ENCODE measurements at regions not wholly inside any gene's neighbourhood (a gene's known extent, or its start where the extent isn't known, plus 50 kb on each side); places are given as distances from the start of the nearest gene placed in this dataset.
"Not testable (repeated sequence)": the region's sequence is repeated elsewhere in the genome, so short reads cannot be mapped to it uniquely, and the experiment has no call there.

GRCh38 chr5:108579236-108579635, 168.5 kb upstream of the FER start:
- no peak for DNase-seq

- DNase-seq, result no peak
These were observed 168.9 kb upstream of the FER start for GRCh38 chr5:108578791-108579190.

DNA sequence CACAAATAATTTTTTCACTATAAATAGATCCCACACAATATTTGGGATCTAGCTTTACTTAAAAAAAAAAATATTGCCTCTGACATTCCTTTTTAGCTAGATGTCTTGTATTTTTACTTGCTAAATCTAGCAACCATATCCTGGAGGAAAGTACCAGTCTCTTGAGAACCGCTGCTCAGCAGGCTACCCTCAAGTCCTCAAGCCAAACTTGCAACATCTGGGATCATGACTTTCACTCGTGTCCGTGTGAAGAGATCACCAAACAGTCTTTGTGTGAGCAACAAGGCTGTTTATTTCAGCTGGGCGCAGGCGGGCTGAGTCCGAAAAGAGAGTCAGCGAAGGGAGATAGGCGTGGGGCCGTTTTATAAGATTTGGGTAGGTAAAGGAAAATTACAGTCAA, 180.3 kb upstream of the FER start:
- DNase-seq, result no peak

DNA sequence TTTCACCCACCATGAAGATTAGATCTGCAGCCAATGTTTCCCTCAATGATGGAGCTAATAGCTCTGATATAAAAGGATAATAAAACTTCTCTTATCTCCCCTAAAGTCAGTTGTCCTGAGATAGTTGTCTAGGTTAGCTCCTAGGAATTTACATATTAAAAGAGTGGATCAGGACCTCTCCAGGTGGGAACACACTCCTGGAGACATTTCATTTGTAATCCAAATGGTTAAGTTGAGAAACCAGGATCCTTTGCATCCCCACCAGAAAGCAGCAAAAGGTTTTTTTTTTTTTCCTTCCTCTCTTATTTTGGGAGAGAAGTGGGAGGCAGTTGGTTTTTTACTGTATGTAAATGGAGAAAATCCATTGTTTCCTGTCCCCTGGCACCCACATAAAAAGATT, 182.5 kb upstream of the FBXL17 start:
- no peak for DNase-seq

DNA sequence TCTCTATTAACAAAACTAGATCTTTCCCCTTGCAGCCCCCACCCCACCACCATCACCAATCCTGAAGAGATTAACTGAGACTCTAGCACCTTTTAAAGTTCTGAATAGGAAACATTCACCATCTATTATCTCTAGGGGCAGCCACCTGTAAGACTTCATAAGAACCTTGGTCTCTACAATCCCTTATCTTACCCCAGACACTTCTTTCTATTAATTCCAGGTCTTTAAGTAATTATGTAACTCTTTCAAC, 180.2 kb upstream of the FBXL17 start:
- DNase-seq, result no peak

DNA sequence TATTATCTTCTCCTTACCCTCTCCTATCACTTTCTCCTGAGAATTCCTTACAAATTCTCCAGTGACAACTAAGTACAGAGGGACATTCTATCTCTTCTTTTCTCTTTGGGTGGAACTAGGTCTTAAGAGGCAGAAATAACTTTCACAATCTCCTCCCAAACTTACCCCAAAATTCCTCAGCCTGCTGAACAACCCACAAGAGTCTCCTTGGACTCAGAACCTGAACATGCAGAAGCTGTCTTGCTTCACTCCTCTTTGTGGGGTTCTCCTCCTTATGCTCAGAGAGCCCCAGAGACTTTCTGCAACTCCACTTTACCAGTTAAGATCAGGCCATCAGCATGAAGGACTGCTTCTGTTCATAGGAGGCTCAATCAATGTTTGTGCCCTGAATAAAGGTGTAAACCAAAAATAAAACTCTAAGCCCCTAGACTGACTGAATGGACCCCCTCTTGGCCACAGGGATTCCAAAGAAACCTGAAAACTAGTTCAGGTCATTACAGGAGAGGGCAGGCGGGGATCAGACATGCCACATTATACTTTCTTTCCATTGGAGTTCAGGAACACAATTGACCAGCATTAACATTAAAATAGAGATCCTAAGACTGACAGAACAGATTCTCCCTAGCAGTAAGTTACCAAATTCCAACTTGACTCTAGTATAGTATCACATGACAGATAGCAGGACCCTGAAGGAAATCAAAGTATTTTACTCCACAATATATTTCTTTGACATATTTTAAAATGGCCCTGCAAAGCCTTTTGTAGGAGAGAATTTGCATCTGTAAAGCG, 179.7 kb upstream of the FBXL17 start:
- DNase-seq, result no peak

- no peak for DNase-seq
These were observed 178.7 kb upstream of the FBXL17 start for GRCh38 chr5:108560581-108560980.

GRCh38 chr5:108560166-108560565, 178.3 kb upstream of the FBXL17 start:
- no peak for DNase-seq

DNA sequence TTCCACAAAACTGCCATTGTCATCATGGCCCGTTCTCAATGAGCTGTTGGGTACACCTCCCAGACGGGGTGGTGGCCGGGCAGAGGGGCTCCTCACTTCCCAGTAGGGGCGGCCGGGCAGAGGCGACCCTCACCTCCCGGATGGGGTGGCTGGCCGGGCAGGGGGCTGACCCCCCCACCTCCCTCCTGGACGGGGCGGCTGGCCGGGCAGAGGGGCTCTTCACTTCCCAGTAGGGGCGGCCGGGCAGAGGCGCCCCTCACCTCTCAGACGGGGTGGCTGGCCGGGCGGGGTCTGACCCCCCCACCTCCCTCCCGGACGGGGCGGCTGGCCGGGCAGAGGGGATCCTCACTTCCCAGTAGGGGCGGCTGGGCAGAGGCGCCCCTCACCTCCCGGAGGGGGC, 176.9 kb upstream of the FBXL17 start:
- not testable (repeated sequence) for DNase-seq

GRCh38 chr5:108558142-108558541, 176.2 kb upstream of the FBXL17 start:
- DNase-seq, result not testable (repeated sequence)

- DNase-seq, result no peak
These were observed 175.8 kb upstream of the FBXL17 start for GRCh38 chr5:108557686-108558085.

DNA sequence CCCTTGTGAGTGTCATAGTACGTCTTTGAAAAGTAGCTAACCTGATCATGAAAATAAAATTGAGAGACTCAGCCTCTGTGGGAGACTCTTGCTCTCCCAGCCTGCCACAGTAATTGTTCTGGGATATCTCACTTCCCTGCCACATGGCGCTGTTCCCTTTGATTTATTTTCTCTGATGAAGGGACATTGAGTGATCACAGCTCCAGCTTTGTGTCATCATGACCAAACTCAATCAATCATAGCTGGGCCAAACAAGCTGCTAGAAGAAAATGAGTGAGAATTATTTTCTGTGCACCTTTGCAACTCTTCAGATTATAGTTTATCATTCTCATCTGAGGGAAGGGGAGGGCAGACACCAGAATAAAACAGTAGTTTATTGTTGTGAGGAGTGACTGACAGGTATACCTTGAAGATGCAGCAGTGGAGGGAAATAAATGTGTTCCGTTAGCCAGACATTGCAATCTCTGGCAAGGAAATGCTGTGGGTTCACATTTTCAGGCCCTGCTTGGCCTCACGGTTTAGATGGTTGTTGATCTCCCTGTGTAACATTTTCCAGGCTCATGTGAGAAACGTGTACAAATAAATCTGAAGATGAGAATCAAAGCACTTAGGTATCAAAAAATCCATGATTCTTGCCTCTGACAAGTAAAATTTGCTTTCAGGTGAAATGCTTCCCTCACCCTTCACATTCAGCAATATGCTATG, 174.7 kb upstream of the FBXL17 start:
- no peak for DNase-seq

GRCh38 chr5:108548684-108549596, 167.0 kb upstream of the FBXL17 start:
- DNase-seq, result no peak

DNA sequence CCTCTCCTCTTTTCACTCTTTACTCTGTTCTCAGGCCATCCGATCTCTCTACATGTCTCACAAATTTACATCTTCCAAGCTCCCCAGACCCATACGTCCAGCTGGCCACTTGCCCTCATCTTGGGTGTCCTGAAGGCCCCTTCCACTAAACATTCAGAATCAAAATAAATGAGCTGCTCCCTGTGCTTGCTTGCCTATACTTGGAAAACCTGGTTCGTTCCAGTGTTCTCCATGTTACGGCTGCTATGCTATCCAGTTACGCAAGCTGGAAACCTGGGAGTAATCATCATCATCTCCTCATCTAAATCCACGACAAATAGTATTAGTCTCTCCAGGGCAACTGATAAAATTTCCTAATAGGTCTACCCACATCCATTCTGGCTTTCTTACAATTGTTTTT, 165.0 kb upstream of the FBXL17 start:
- no peak for DNase-seq

DNA sequence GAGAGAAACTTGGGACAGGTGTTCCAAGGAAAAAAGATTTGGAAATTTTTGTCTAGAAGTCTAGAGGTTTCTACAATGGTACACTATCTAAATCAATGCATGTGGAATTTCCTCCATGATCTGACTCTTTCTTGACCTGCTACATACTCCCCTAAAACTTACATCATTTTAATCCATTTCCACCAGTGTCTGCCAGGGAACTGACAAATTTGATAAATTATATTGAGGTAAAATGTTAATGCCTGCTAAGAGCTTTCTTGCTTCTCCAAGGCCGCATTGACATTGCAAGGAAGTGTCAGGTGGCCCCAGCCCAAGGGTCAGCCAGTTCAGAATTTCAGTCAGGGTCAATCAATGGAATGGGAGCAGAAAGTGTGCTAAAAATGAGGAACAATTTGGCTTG, 163.4 kb upstream of the FBXL17 start:
- no peak for DNase-seq

DNA sequence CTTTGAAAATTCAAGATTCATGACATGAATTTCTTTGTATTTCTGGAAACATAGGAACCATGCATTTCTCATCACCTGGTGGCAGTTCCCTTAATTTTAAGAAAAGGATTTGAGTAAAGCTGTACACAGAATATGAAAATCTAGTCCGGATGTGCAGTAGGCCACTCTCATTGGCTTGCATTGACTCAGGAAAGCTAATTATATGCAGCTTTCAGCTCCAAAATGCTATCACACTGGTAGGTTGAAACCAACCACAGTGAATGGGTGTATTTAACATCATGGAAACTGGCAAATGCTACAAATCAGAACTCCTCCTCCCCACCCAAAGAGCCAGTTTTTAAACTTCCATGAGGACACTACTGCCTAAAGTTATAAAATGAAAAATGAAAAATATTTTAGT, 161.6 kb upstream of the FBXL17 start:
- DNase-seq, result no peak

GRCh38 chr5:108541836-108542235, 159.9 kb upstream of the FBXL17 start:
- no peak for DNase-seq

- no peak for DNase-seq
These were observed 154.4 kb upstream of the FBXL17 start for GRCh38 chr5:108536321-108536720.

DNA sequence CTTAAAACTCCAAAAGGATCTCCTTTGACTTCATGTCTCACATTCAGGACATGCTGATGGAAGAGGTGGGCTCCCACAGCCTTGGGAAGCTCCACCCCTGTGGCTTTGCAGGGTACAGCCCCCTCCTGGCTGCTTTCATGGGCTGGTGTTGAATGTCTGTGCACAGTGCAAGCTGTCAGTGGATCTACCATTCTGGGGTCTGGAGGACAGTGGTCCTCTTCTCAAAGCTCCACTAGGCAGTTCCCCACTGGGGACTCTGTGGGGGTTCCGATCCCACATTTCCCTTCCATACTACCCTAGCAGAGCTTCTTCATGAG, 150.2 kb upstream of the FBXL17 start:
- DNase-seq, result not testable (repeated sequence)

GRCh38 chr5:108531367-108532128, 149.7 kb upstream of the FBXL17 start:
- no peak for DNase-seq

- DNase-seq, result no peak
These were observed 148.8 kb upstream of the FBXL17 start for GRCh38 chr5:108530706-108531105.

DNA sequence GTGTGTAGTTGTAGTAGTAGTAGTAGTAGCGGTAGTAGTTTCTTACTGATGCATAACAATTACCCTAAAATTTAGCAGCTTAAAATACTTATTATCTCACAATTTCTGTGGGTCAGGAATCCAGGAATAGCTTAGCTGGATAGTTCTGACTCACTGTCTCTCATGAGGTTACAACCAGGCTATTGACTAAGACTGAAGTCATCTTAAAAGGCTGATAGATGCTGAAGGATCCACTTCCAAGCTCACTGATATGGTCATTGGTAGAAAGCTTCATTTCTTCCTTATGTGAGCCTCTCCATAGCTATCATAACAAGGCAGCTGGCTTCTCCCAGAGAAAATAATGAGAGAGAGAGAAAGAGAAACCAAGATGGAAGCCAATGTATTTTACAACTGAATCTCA, 147.5 kb upstream of the FBXL17 start:
- DNase-seq, result no peak

DNA sequence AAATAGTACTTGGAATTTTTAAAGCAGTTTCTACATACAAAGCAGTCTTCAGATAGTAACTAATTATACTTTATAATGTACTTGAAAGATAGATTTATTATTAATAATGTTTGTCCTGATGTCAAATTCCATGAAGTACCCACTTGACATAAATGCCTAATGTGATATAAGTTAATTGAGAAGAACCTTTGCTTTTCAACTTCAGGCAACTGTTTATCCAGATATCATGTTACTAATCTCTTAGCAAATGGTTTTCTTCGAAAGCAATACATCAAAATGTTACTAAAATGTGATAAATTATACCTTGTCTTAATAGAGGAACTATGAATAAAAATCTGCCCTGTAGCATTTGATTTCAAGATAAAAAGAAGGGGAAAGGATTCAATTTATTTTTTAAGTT, 146.8 kb upstream of the FBXL17 start:
- peak; percentile 65 for DNase-seq
